GM10248 (cell line): ENCODE measurements at regions not wholly inside any gene's neighbourhood (a gene's known extent, or its start where the extent isn't known, plus 50 kb on each side); places are given as distances from the start of the nearest gene placed in this dataset.

Source experiments
- CTCF ChIA-PET: fragments of 300-600 bp; sonication (Branson Sonifier 250); formaldehyde crosslinking; extraction: SDS; loops from one replicate; lab custom pipeline; 2021; ENCODE audit warnings: antibody characterized with exemption; lab: Yijun Ruan, JAX
- POLR2A ChIA-PET: fragments of 350-650 bp; sonication (Branson Sonifier 250); formaldehyde crosslinking; extraction: SDS; loops from one replicate; lab custom pipeline; 2020; ENCODE audit warnings: antibody characterized with exemption; lab: Yijun Ruan, JAX
- DNase-seq: peaks from one replicate; pipeline ENCODE4 v3.0.0; 2012; ENCODE audit errors: extremely low spot score
- CTCF ChIP-seq: IDR thresholded peaks from 2 replicates; pipeline ENCODE4 v1.5.1; 2012; ENCODE audit warnings: mild to moderate bottlenecking, low read depth; ENCODE audit errors: extremely low read depth, missing control alignments, control extremely low read depth

- CTCF ChIA-PET = no interaction called here
- DNase-seq = no peak
- POLR2A ChIA-PET = no interaction called here
- no peak for TF ChIP-seq CTCF
Measured at GRCh38 chr5:61257421-61257820, 74.6 kb upstream of the ZSWIM6 start.

DNA sequence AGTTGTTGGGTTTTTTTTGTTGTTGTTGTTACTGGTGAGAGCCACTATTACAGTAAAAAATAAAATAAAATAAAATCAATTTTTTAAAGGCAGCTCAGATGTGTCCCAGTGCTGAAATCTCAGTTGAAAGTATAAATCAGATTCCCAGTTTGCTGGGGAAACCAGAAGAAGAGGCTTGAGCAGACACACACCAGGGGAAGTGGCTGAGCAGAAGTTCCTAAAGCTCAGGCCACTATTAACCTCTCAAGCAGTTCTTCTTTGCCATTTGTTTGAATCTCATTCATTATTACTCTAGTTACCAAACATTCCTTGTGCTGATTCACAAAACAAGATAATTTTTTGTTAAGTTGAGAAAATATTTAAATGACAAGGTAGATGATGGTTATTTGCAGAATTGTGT, 70.9 kb upstream of the ZSWIM6 start:
- CTCF ChIA-PET = no interaction called here
- no peak for TF ChIP-seq CTCF
- POLR2A ChIA-PET = no interaction called here
- DNase-seq = no peak

- ChIA-PET POLR2A (no interaction called here), CTCF (interaction anchor here (0.9 to 2.7 kb wide), 3 partner anchors 13 to 29 kb away, joined by 3 to 8 read pairs (median 3); no protein-coding TSS in a partner anchor)
- TF ChIP-seq CTCF = no peak
- no peak for DNase-seq
Measured at GRCh38 chr5:61262080-61262479, 70.0 kb upstream of the ZSWIM6 start.

DNA sequence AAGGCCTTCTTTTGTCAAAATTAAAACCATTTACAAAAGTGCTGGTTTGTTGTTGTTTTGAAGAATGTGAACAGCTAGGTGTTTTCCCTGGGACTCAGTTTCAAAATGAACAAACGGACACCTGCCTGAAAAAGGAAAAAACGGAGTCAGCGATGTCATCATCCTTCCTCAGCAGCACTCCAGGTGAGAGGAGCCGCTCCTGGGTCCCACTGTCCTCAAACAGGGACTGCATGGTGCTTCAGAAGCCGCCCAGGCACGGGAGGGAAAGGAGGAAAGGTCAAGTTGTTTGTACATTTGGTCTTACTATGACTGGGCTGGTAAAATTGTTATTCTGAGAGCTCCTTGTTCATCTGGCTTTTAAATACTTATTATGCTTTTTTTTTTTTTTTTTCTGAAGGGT, 69.0 kb upstream of the ZSWIM6 start:
- POLR2A ChIA-PET = interaction anchor here (0.6 kb wide), 1 partner anchor 56 kb away, joined by 4 read pairs; no protein-coding TSS in a partner anchor
- no peak for TF ChIP-seq CTCF
- CTCF ChIA-PET = interaction anchor here (1.4 to 2.7 kb wide), 2 partner anchors 10 to 12 kb away, joined by 3 to 8 read pairs; no protein-coding TSS in a partner anchor
- peak; percentile 26 for DNase-seq

DNA sequence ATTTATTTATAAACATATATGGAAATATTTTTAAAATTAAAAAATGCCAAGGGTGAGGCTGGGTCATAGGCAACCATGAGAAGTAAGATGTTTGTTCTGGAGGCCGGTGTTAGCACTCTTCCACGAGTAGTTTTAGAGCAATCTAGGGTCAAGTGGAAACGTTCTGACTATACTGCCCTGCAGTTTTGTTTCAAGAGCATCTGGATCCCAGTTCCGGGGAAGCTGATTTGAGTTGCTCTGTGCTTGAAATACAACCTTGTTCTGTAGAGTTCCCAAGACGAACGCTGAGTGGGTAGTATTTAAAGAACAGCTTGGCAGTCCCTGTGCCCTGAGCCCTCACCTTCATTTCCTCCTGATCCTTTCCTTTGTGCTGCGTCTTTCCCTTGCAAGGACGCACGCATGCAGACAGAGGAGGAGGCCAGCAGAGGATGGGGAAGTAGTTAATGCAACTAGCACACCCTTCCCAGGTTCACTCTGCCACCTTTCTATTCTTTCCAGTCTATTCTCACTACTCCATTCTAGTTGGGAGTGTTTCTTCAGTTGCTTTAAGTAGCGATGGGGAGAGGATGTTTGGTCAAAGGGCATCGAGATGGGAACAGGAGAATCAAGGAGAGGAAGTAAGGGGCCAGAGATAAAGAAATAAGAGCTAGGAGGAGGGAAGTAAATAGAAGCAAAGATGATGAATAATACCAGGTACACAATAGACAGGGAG, 68.3 kb upstream of the ZSWIM6 start:
- no peak for TF ChIP-seq CTCF
- POLR2A ChIA-PET = no interaction called here
- CTCF ChIA-PET = interaction anchor here (1.4 to 2.7 kb wide), 2 partner anchors 11 to 12 kb away, joined by 3 to 8 read pairs; no protein-coding TSS in a partner anchor
- no peak for DNase-seq

GRCh38 chr5:61264273-61264661, 67.8 kb upstream of the ZSWIM6 start:
- no peak for TF ChIP-seq CTCF
- POLR2A ChIA-PET = no interaction called here
- DNase-seq = no peak
- CTCF ChIA-PET = interaction anchor here (1.4 to 2.7 kb wide), 2 partner anchors 11 kb away, joined by 3 to 8 read pairs; no protein-coding TSS in a partner anchor
